Naive thymus-derived CD4-positive, alpha-beta T cell (primary cell): ENCODE measurements at regions not wholly inside any gene's neighbourhood (a gene's known extent, or its start where the extent isn't known, plus 50 kb on each side); places are given as distances from the start of the nearest gene placed in this dataset.
A peak's percentile ranks its signal among the peaks of the same experiment; 100 is the strongest.

Source experiments
- ATAC-seq: fragments of 150-1000 bp; cut with Tn5 transposase; 2 replicates; pipeline ENCODE4 v1.10.0; 2021; ENCODE audit warnings: mild to moderate bottlenecking, moderate library complexity
- CTCF ChIA-PET: fragments of 350-600 bp; sonication (Branson Sonifier 250); formaldehyde crosslinking; loops from one replicate; lab custom pipeline; 2021; ENCODE audit warnings: antibody characterized with exemption; lab: Charles Lee
- POLR2A ChIA-PET: fragments of 350-600 bp; sonication (Branson Sonifier 250); formaldehyde crosslinking; loops from one replicate; lab custom pipeline; 2021; ENCODE audit warnings: antibody characterized with exemption, inconsistent platforms; lab: Charles Lee
- DNase-seq, 9 donors: peaks; one replicate each; pipeline versions ENCODE4 v3.0.0 to v3.0.0-alpha.2; 2020 to 2022; ENCODE audit warnings: mixed read lengths in 1 of 9
- H3K27ac ChIP-seq: one replicate; pipeline ENCODE4 v1.7.0; 2013; ENCODE audit warnings: mild to moderate bottlenecking, low read depth, low read length, moderate library complexity
- H3K27me3 ChIP-seq, 2 donors: one replicate each; pipeline ENCODE4 v1.7.0; 2013; ENCODE audit warnings: low read length in 2 of 2, mild to moderate bottlenecking in 2 of 2, moderate library complexity in 2 of 2; ENCODE audit not compliant: control insufficient read depth in 2 of 2, insufficient read depth in 2 of 2
- H3K36me3 ChIP-seq, 3 experiments: 1 replicate in 2 of 3; 2 replicates in 1 of 3; pipeline ENCODE4 v1.7.0; 2013; ENCODE audit warnings: low read length in 3 of 3, mild to moderate bottlenecking in 3 of 3, moderate library complexity in 1 of 3; ENCODE audit not compliant: insufficient read depth in 3 of 3, control insufficient read depth in 2 of 3
- H3K4me1 ChIP-seq, 2 donors: one replicate each; pipeline ENCODE4 v1.7.0; 2013; ENCODE audit warnings: low read length in 2 of 2, mild to moderate bottlenecking in 2 of 2, moderate library complexity in 1 of 2; ENCODE audit not compliant: control insufficient read depth in 2 of 2, insufficient read depth in 2 of 2
- H3K4me3 ChIP-seq: 2 replicates; pipeline ENCODE4 v1.7.0; 2013; ENCODE audit warnings: mild to moderate bottlenecking, low read length
- H3K9me3 ChIP-seq, 3 experiments: 1 replicate in 2 of 3; 2 replicates in 1 of 3; pipeline ENCODE4 v1.7.0; 2013; ENCODE audit warnings: low read length in 3 of 3; ENCODE audit not compliant: control insufficient read depth in 2 of 3
- H3K27ac Mint-ChIP-seq, 9 donors: one replicate each; pipeline ENCODE4 v1.8.0; 2020 to 2022; ENCODE audit warnings: mixed read lengths in 9 of 9, mild to moderate bottlenecking in 8 of 9, moderate library complexity in 5 of 9, inconsistent platforms in 2 of 9
- H3K27me3 Mint-ChIP-seq, 5 donors: one replicate each; pipeline ENCODE4 v1.8.0; 2021 to 2022; ENCODE audit warnings: mixed read lengths in 5 of 5, mild to moderate bottlenecking in 1 of 5
- H3K36me3 Mint-ChIP-seq, 5 donors: one replicate each; pipeline ENCODE4 v1.8.0; 2020 to 2022; ENCODE audit warnings: mixed read lengths in 5 of 5, mild to moderate bottlenecking in 3 of 5, inconsistent platforms in 1 of 5
- H3K4me1 Mint-ChIP-seq, 7 donors: one replicate each; pipeline ENCODE4 v1.8.0; 2020 to 2022; ENCODE audit warnings: mixed read lengths in 7 of 7, mild to moderate bottlenecking in 3 of 7, inconsistent platforms in 1 of 7
- H3K4me3 Mint-ChIP-seq, 10 donors: one replicate each; pipeline ENCODE4 v1.8.0; 2020 to 2022; ENCODE audit warnings: mild to moderate bottlenecking in 10 of 10, mixed read lengths in 10 of 10, moderate library complexity in 6 of 10, inconsistent platforms in 2 of 10
- H3K9me3 Mint-ChIP-seq, 11 donors: one replicate each; pipeline ENCODE4 v1.8.0; 2020 to 2022; ENCODE audit warnings: mixed read lengths in 11 of 11, mild to moderate bottlenecking in 4 of 11, inconsistent platforms in 1 of 11, moderate library complexity in 1 of 11
- intact Hi-C, 2 donors: fragments of 100-400 bp; cut with micrococcal nuclease; formaldehyde crosslinking; loops; one replicate each; pipeline ENCODE4 v1.15.1; 2023

DNA sequence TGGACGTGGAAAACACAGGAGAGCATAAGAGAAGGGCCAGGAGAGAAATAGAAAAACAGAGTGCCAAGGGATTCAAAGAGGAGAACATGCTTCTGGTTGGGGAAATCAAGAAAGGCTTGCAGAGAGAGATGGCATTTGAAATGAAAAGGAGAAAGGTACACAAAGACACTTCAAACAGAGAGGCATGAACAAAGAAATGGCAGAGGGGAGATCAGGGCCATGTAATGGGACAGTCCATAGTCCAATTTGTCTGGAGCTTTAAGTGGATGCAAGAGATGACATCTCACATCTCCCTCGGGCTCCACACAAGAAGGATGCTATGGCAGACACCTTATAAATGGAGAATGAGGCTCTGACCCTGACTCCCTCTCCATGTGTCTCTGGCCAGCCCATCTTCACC, 331.1 kb downstream of the MLLT3 start:
- peaks cover 0 to 11% (median 5%) of the 10 kb centered on the region in 3 experiments for H3K9me3 ChIP-seq
- ATAC-seq (no peak), DNase-seq (no peak)
- Mint-ChIP-seq H3K4me1 (peaks cover 7 to 33% (median 20%) of the 10 kb centered on the region in 7 donors), H3K4me3 (no peak overlapping the region), H3K27ac (no peak overlapping the region), H3K36me3 (peaks cover 0 to 30% (median 13%) of the 10 kb centered on the region in 5 donors), H3K27me3 (no peaks in the 10 kb centered on the region), H3K9me3 (peaks cover 4 to 31% (median 11%) of the 10 kb centered on the region in 11 donors)
- H3K4me1 ChIP-seq, result peaks cover 0 to 15% of the 10 kb centered on the region in 2 donors
- ChIA-PET POLR2A (interaction anchor here (1.2 to 1.8 kb wide), 3 partner anchors 8 to 49 kb away, joined by 3 to 6 read pairs (median 4); no protein-coding TSS in a partner anchor), CTCF (interaction anchor here (0.5 kb wide), 1 partner anchor 369 kb away, joined by 4 read pairs; no protein-coding TSS in a partner anchor)
- H3K27me3 ChIP-seq, result no peaks in the 10 kb centered on the region
- no peak overlapping the region for H3K27ac ChIP-seq
- H3K4me3 ChIP-seq, result no peak overlapping the region
- intact Hi-C loops, result no loop called here
- H3K36me3 ChIP-seq, result no peaks in the 10 kb centered on the region

- Mint-ChIP-seq H3K4me3 (no peak overlapping the region), H3K27ac (no peak overlapping the region), H3K27me3 (no peaks in the 10 kb centered on the region), H3K9me3 (peaks cover 5 to 33% (median 11%) of the 10 kb centered on the region in 11 donors), H3K4me1 (peaks cover 8 to 41% (median 30%) of the 10 kb centered on the region in 7 donors), H3K36me3 (peaks cover 0 to 30% (median 13%) of the 10 kb centered on the region in 5 donors)
- H3K9me3 ChIP-seq, result peaks cover 0 to 11% (median 5%) of the 10 kb centered on the region in 3 experiments
- ATAC-seq (no peak), DNase-seq (no peak)
- H3K27ac ChIP-seq, result no peak overlapping the region
- ChIA-PET POLR2A (interaction anchor here (0.7 to 1.8 kb wide), 4 partner anchors 9 to 62 kb away, joined by 3 to 6 read pairs (median 4); no protein-coding TSS in a partner anchor), CTCF (interaction anchor here (0.6 kb wide), 1 partner anchor 24 kb away, joined by 3 read pairs; no protein-coding TSS in a partner anchor)
- intact Hi-C loops, result no loop called here
- H3K4me1 ChIP-seq, result peaks cover 0 to 22% of the 10 kb centered on the region in 2 donors
- H3K4me3 ChIP-seq, result no peak overlapping the region
- H3K36me3 ChIP-seq, result no peaks in the 10 kb centered on the region
- no peaks in the 10 kb centered on the region for H3K27me3 ChIP-seq
Observed at GRCh38 chr9:20290257-20290656, 332.0 kb downstream of the MLLT3 start.

GRCh38 chr9:20289423-20290010, 332.8 kb downstream of the MLLT3 start:
- peaks cover 8 to 42% (median 34%) of the 10 kb centered on the region in 7 donors for H3K4me1 Mint-ChIP-seq
- ChIA-PET POLR2A (interaction anchor here (0.5 to 1.8 kb wide), 2 partner anchors 32 to 339 kb away, joined by 3 to 4 read pairs; no protein-coding TSS in a partner anchor), CTCF (no interaction called here)
- Histone ChIP-seq H3K27ac (no peak overlapping the region), H3K27me3 (no peaks in the 10 kb centered on the region), H3K9me3 (peaks cover 0 to 11% (median 5%) of the 10 kb centered on the region in 3 experiments), H3K4me1 (peaks cover 0 to 25% of the 10 kb centered on the region in 2 donors), H3K4me3 (no peak overlapping the region), H3K36me3 (no peaks in the 10 kb centered on the region)
- no peak overlapping the region for H3K4me3 Mint-ChIP-seq
- no peak for DNase-seq
- no peak overlapping the region for H3K27ac Mint-ChIP-seq
- intact Hi-C loops, result loop anchor here in 1 of 2 donors (5.0 kb wide), 1 partner anchor 33 kb away; no protein-coding TSS in a partner anchor
- peaks cover 0 to 30% (median 13%) of the 10 kb centered on the region in 5 donors for H3K36me3 Mint-ChIP-seq
- ATAC-seq, result no peak
- no peaks in the 10 kb centered on the region for H3K27me3 Mint-ChIP-seq
- H3K9me3 Mint-ChIP-seq, result peaks cover 5 to 35% (median 11%) of the 10 kb centered on the region in 11 donors

GRCh38 chr9:20286969-20287368, 335.3 kb downstream of the MLLT3 start:
- H3K4me3 Mint-ChIP-seq, result peak overlapping the region in 1 of 10 donors; percentile 12
- intact Hi-C loops, result loop anchor here in 1 of 2 donors (5.0 kb wide), 1 partner anchor 35 kb away; no protein-coding TSS in a partner anchor
- ATAC-seq, result no peak
- H3K27me3 Mint-ChIP-seq, result no peaks in the 10 kb centered on the region
- ChIA-PET CTCF (no interaction called here), POLR2A (interaction anchor here (0.9 to 2.3 kb wide), 2 partner anchors 13 to 15 kb away, joined by 3 to 7 read pairs; no protein-coding TSS in a partner anchor)
- Histone ChIP-seq H3K27ac (no peak overlapping the region), H3K9me3 (peaks cover 0 to 11% (median 5%) of the 10 kb centered on the region in 3 experiments), H3K4me1 (peaks cover 0 to 25% of the 10 kb centered on the region in 2 donors), H3K4me3 (no peak overlapping the region), H3K36me3 (no peaks in the 10 kb centered on the region), H3K27me3 (no peaks in the 10 kb centered on the region)
- H3K4me1 Mint-ChIP-seq, result peaks cover 8 to 40% (median 34%) of the 10 kb centered on the region in 7 donors
- H3K9me3 Mint-ChIP-seq, result peaks cover 3 to 35% (median 7%) of the 10 kb centered on the region in 11 donors
- DNase-seq, result no peak
- peaks cover 0 to 23% (median 13%) of the 10 kb centered on the region in 5 donors for H3K36me3 Mint-ChIP-seq
- H3K27ac Mint-ChIP-seq, result peak overlapping the region in 3 of 9 donors; percentile 9 to 71 (median 33)

DNA sequence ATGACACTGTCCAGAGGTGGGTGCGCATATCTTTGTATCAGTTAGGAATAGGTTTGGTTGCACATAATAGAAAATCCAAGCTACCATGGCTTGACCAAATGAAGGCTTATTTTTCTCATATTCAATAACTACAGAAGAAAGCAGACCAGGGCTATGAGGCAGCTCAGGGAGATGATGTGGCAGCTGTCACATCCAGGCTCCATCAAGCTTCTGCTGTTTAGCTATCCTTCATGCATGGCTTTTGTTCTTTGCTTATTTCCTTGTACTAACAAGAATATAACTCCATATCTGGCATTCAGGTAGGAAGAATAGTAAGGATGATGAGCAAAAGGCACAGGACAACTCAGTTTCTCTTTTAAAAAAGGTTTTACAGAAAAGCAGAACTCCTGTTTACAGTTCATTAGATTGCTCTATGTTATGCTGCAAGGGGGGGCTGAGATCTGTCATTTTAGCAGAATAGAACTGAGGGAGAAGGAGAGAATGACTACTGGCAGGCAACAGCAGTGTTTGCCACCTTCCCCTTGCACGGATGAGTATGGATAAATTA, 336.1 kb downstream of the MLLT3 start:
- H3K4me3 Mint-ChIP-seq, result peak overlapping the region in 3 of 10 donors; percentile 4 to 39 (median 12)
- peaks cover 0 to 18% (median 9%) of the 10 kb centered on the region in 5 donors for H3K36me3 Mint-ChIP-seq
- no peak for DNase-seq
- H3K4me1 Mint-ChIP-seq, result peaks cover 8 to 37% (median 34%) of the 10 kb centered on the region in 7 donors
- ATAC-seq, result no peak
- Histone ChIP-seq H3K27ac (no peak overlapping the region), H3K4me3 (no peak overlapping the region), H3K36me3 (no peaks in the 10 kb centered on the region), H3K4me1 (peaks cover 0 to 25% of the 10 kb centered on the region in 2 donors), H3K9me3 (peaks cover 0 to 11% (median 5%) of the 10 kb centered on the region in 3 experiments), H3K27me3 (no peaks in the 10 kb centered on the region)
- H3K27me3 Mint-ChIP-seq, result no peaks in the 10 kb centered on the region
- intact Hi-C loops, result loop anchor here in 1 of 2 donors (5.0 kb wide), 1 partner anchor 36 kb away; no protein-coding TSS in a partner anchor
- CTCF ChIA-PET, result interaction anchor here (1.6 kb wide), 1 partner anchor 28 kb away, joined by 3 read pairs; no protein-coding TSS in a partner anchor
- H3K27ac Mint-ChIP-seq, result peak overlapping the region in 8 of 9 donors; percentile 0 to 81 (median 45)
- peaks cover 0 to 31% (median 5%) of the 10 kb centered on the region in 11 donors for H3K9me3 Mint-ChIP-seq
- POLR2A ChIA-PET, result interaction anchor here (2.3 kb wide), 1 partner anchor 14 kb away, joined by 7 read pairs; no protein-coding TSS in a partner anchor
